ENCODE measurements at regions not wholly inside any gene's neighbourhood (a gene's known extent, or its start where the extent isn't known, plus 50 kb on each side); places are given as distances from the start of the nearest gene placed in this dataset.
"Not testable (repeated sequence)": the region's sequence is repeated elsewhere in the genome, so short reads cannot be mapped to it uniquely, and the experiment has no call there.

- Histone ChIP-seq H3K9me3 (no peaks in the 10 kb centered on the region), H3K4me1 (no peaks in the 10 kb centered on the region), H3K27me3 (no peaks in the 10 kb centered on the region), H3K27ac (no peak overlapping the region), H3K4me3 (no peak overlapping the region), H3K36me3 (no peaks in the 10 kb centered on the region)
- ATAC-seq (peak in 3 of 4 donors; percentile 64 to 82 (median 70)), DNase-seq (peak in 1 of 6 donors; percentile 11), FAIRE-seq (no peak)
- intact Hi-C loops (cut with DNase I), result no loop called here
- peak in 3 of 4 donors; percentile 11 to 23 (median 12) for TF ChIP-seq CTCF (IDR thresholded peaks at IDR 0.05)
- WGBS, 2 donors, result 30 to 34% methylated on average over 6 of the region's 6 CpGs
These were observed 831.5 kb downstream of the STIM2 start for GRCh38 chr4:27692158-27692557.

GRCh38 chr4:27692868-27693634, 832.4 kb downstream of the STIM2 start:
- no peaks in the 10 kb centered on the region for H3K9me3 ChIP-seq
- no peak overlapping the region for H3K27ac ChIP-seq
- no peaks in the 10 kb centered on the region for H3K36me3 ChIP-seq
- H3K4me3 ChIP-seq, result no peak overlapping the region
- no peaks in the 10 kb centered on the region for H3K4me1 ChIP-seq
- no peak for TF ChIP-seq CTCF (IDR thresholded peaks at IDR 0.05)
- H3K27me3 ChIP-seq, result no peaks in the 10 kb centered on the region
- no peak for ATAC-seq
- intact Hi-C loops (cut with DNase I), result no loop called here
- 56 to 61% methylated on average over 6 of the region's 6 CpGs for WGBS, 2 donors
- FAIRE-seq, result no peak
- no peak for DNase-seq

- DNase-seq; H3K27ac ChIP-seq; FAIRE-seq; H3K36me3 ChIP-seq; H3K27me3 ChIP-seq; H3K4me3 ChIP-seq; intact Hi-C loops (cut with DNase I); H3K4me1 ChIP-seq; H3K9me3 ChIP-seq; ATAC-seq: not testable (repeated sequence)
- WGBS, 2 donors, result 87 to 92% methylated on average over 8 of the region's 8 CpGs
These were observed 835.6 kb downstream of the STIM2 start for GRCh38 chr4:27696257-27696656.

- H3K9me3 ChIP-seq, result no peaks in the 10 kb centered on the region
- WGBS, 2 donors, result 63 to 74% methylated on average over 3 of the region's 3 CpGs
- no peaks in the 10 kb centered on the region for H3K4me1 ChIP-seq
- no peak overlapping the region for H3K27ac ChIP-seq
- no peaks in the 10 kb centered on the region for H3K36me3 ChIP-seq
- TF ChIP-seq CTCF (IDR thresholded peaks at IDR 0.05), result no peak
- H3K4me3 ChIP-seq, result no peak overlapping the region
- intact Hi-C loops (cut with DNase I), result no loop called here
- DNase-seq (no peak), FAIRE-seq (no peak), ATAC-seq (no peak)
- H3K27me3 ChIP-seq, result no peaks in the 10 kb centered on the region
These were observed 841.0 kb downstream of the STIM2 start for GRCh38 chr4:27701606-27702005.

GRCh38 chr4:27702730-27703431, 842.2 kb downstream of the STIM2 start:
- DNase-seq, result no peak

More at GRCh38 chr4:27702730-27703431, 842.2 kb downstream of the STIM2 start:
- Histone ChIP-seq H3K4me3 (no peak overlapping the region), H3K9me3 (no peaks in the 10 kb centered on the region), H3K36me3 (no peaks in the 10 kb centered on the region), H3K27me3 (no peaks in the 10 kb centered on the region), H3K4me1 (no peaks in the 10 kb centered on the region), H3K27ac (no peak overlapping the region)
- intact Hi-C loops (cut with DNase I), result no loop called here
- 27 to 34% methylated on average over 5 of the region's 5 CpGs for WGBS, 2 donors
- no peak for TF ChIP-seq CTCF (IDR thresholded peaks at IDR 0.05)
- ATAC-seq (no peak), FAIRE-seq (no peak)
